ENCODE measurements at regions not wholly inside any gene's neighbourhood (a gene's known extent, or its start where the extent isn't known, plus 50 kb on each side); places are given as distances from the start of the nearest gene placed in this dataset.

GRCh38 chr2:37812414-37812813 is 112.7 kb upstream of the RMDN2 start:
- no peak for DNase-seq

GRCh38 chr2:37812941-37813730 is 112.0 kb upstream of the RMDN2 start:
- DNase-seq: no peak

DNA sequence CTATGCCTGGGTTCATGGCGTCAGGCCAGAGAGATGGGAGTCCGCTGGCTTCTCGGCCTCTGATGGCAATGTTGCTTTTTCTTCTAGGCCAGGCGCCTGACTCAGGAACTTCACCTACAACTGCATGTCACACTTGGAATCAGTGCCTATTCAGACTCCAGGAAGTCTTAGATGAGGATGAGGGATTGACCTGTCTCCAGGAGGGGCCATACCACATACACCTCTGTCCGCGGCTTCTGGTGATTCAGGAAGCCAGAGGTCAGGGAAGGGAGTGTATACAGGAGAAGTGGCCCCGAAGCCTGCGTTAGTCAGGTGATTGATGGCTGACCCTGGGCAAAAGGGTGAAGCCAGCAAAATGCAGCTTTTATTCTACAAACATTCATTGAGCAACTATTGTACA is 109.1 kb upstream of the RMDN2 start:
- DNase-seq: no peak

DNA sequence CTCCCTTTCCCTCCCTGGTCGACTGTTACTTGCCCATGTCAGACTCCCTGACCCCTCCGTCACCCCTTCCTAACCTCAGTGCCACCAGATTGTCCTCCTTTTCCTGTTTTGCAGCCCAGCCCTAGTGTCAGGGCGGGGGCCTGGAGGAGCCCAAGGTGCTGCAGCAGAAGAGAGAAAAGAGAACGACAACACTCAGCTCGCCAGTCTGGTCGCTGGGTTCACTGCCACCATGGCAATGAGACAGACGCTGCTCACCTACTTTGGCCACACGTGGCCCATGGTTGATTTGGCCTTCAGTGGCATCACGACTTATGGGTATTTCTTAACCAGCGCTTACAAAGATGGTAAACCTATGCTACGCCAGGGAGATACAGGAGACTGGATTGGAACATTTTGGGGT is 108.4 kb upstream of the RMDN2 start:
- no peak for DNase-seq

- DNase-seq: no peak
Measured at GRCh38 chr2:37819186-37819585, 105.9 kb upstream of the RMDN2 start.

GRCh38 chr2:37820471-37820986 is 104.6 kb upstream of the RMDN2 start:
- DNase-seq: no peak

DNA sequence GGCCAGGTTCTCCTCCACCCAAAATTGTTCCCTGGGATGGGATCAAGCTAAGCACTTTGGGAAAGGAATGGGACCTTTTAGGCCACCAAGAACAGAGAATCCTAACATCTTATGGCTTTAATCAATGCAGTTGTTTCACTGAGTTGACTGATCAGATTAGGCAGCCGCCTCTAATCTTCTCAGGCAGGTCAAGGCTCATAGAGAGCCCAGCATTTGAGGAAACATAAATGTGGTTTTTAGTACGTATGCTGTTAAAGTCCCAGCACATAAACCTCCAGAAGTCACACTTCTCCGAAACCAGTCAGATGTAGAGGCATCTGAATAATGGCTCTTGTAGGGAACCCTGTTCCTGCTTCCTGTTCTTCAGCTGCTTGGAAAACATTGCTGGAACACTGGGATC is 99.5 kb upstream of the RMDN2 start:
- DNase-seq: no peak

DNA sequence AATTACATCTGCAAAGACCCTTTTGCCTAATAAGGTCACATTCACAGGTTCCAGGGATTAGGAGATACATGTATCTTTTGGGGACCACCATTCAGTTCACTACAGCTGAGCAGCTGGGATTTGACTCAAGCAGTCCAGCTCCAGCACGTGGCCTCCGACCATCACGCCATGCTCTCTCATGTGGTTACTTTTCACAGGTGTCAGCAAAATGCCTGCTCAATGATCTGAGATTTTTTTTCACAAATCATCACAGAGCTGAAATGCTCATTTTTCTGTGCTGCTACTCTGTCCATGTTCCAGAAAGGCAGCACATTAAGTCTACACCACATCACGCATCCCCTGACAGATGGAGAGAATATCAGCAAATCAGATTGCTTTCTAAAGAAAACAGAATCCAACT is 98.5 kb upstream of the RMDN2 start:
- DNase-seq: no peak

DNA sequence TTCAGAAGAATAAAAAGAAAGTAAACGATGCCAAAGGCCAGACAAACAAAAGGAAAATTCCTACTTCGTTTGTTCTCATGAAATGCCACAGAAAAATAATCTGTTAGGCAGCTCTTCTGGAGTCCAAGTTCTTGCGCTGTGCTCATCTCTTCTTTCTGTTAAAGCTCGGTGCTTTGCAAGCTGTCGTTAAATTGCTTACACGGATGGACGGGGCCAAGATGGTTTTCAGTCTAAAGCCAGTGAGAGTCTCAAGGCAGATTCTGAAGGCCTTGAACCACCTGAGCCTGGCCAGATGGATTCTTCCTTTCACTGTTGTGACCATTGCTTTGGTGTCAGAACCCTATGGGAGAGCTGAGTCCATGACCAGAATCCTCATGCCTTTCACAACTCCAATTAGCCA is 97.6 kb upstream of the RMDN2 start:
- no peak for DNase-seq

- DNase-seq: no peak
Measured at GRCh38 chr2:37827911-37828511, 97.1 kb upstream of the RMDN2 start.

DNA sequence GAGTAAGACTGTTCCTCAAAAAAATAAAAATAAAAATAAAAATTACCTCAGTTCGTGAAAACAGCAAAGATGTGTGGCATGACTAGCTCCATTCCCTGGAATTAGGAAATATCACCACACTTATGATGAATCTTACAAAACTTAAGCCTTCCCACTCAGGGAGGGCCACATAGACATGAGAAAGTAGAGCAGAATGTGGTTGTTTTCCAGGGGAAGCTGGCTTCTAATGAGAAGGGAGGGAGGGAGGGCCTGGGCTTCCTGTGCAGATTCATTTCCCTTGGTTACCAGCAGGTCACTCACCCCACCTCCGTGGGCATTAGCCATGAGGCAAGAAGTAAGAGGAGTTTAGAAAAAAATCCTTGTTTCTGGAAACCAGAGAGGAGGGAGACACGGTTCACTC is 95.9 kb upstream of the RMDN2 start:
- DNase-seq: no peak

GRCh38 chr2:37829616-37830395 is 95.3 kb upstream of the RMDN2 start:
- no peak for DNase-seq

DNA sequence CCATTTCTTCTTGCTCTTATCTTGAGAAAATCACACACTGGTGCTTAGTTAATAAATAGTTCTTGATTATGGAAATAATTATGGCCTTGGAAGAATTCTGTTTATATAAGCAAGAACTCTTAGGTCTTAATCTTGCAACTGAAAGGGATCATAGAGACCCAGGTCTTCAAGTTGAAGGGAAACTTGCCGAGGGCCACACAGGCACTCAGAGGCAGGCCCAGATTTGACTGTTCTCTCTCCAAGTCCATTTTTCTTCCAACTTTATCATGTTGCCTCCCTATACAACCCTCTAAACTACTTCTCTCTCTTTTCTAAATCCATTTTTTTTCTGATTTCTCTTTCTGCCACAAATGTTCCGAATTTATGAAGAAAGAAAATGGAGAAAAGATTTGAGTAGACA is 94.5 kb upstream of the RMDN2 start:
- no peak for DNase-seq

DNA sequence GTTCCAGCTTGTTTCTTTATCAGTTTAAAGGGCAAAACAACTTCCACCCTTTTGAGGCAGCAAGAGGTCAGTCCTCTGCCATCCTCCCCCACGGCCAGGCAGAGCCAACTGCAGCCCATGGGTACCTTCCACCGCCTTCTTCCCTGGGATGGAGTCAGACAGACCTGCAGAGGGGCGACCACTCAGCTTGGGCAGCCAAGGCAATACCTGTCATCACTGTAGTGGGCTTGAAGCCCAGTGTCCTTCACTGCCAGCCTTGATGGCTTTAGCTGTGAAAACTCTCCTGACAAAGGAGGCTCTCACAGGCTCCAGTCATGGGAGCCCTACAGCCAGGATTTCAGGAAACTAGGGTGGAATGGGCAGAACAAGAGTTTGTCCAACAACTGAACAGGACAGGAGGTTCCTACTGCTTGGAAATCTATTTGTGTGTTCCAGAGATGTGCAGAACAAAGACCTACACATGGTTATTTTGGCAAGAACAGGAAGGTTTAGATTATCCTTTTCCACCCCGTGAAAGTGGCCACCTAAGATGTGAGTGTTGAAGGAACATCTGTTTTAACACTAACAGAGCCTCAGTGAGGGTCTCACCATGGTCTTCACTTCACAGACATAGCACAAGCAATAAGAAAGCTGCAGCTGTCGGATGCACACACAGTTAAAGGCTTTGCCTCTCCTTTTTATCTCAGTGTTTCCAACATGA is 93.9 kb upstream of the RMDN2 start:
- DNase-seq: no peak

- peak; percentile 43 for DNase-seq
Measured at GRCh38 chr2:37832590-37833197, 92.4 kb upstream of the RMDN2 start.

- no peak for DNase-seq
Measured at GRCh38 chr2:37833423-37833822, 91.7 kb upstream of the RMDN2 start.

- DNase-seq: no peak
Measured at GRCh38 chr2:37836270-37836669, 88.8 kb upstream of the RMDN2 start.

DNA sequence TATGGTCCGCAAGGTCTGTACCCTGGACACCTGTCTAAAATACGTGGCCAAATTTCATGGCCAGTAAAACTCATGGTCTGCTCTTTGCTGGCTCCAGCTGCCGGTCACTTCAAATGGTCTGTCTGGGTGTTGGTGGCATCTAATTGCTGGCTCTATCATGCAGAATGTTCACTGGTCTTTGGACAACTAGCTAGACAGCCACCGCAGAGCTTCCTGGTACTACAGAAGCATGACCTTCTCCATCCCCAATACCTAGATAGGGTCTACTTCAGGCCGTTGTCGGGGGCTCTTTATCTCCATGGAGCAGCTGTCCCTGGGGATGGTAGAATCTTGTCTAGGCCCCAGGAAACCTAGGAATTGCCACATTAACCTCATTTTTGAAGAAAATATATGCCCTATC is 88.4 kb upstream of the RMDN2 start:
- no peak for DNase-seq

DNA sequence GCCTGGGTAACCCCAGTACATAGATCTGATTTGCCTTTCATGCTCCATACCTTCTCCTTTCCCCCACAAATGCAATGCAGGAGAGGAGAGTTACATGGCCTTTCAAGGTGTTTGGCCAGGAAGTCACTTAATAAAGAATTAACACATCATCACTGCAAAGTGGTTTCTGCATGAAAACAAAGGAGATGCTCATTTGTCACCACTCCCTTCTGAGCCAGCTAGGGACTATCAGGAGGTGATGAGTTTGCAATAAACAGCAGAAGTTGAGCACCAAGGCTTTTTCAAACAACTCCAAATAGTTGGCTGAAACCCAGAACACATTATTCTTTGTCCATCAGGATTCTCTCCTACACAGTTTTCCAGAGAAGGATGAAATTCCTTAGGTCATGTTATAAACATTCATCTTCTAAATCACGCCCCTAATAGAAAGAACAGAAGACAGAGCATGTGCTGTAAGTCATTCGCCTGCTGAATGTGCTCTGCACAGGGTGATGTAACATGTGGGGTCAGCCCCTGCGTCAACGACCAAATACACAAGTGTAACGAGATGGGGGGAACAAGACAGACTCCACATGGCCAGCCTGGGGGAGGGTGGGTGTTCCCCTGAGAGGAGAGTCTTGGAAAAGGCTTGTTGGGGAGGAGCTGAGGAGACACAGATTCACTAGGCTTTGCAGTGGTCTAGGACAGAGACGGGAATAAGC is 87.3 kb upstream of the RMDN2 start:
- DNase-seq: no peak

GRCh38 chr2:37838541-37839167 is 86.4 kb upstream of the RMDN2 start:
- DNase-seq: no peak

GRCh38 chr2:37839991-37840390 is 85.1 kb upstream of the RMDN2 start:
- no peak for DNase-seq

Measured in NCI-H2227 treated with DMSO at 0.1 percent for 48 hours (cell line).